ENCODE measurements at regions not wholly inside any gene's neighbourhood (a gene's known extent, or its start where the extent isn't known, plus 50 kb on each side); places are given as distances from the start of the nearest gene placed in this dataset.

DNA sequence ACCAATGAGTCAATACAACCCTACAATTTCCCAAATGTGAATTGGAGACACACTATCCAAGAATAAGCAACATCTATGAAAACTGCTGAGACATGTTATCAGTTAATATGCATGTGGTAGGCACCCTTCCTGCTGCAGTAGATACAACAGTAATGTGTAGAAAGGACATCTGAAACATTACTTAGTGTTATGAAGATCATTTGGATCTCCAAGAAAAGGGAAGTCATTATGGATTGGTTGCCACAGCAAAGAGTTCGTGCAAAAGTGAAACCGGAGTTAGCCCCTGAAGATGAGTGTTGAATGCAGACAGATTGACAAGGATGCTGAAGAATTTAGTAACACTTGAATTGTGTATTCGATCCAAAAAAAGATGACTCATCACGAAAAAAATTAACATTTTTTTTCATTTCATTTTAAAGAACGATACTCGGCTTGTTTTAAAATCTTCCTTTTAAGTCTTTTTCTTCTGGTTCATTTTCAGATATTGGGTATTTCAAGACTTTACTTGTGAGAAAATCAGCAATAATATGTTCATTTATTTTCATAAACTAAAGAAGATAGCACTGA, 322.4 kb upstream of the KLF6 start:
- no peaks in the 10 kb centered on the region for H3K4me1 ChIP-seq
- DNase-seq = no peak
- H3K27me3 ChIP-seq = no peaks in the 10 kb centered on the region
- H3K4me3 ChIP-seq (ENCODE audit: low read depth, low read length) = no peak overlapping the region
- H3K36me3 ChIP-seq = no peaks in the 10 kb centered on the region
- TF ChIP-seq, protein P1, sequence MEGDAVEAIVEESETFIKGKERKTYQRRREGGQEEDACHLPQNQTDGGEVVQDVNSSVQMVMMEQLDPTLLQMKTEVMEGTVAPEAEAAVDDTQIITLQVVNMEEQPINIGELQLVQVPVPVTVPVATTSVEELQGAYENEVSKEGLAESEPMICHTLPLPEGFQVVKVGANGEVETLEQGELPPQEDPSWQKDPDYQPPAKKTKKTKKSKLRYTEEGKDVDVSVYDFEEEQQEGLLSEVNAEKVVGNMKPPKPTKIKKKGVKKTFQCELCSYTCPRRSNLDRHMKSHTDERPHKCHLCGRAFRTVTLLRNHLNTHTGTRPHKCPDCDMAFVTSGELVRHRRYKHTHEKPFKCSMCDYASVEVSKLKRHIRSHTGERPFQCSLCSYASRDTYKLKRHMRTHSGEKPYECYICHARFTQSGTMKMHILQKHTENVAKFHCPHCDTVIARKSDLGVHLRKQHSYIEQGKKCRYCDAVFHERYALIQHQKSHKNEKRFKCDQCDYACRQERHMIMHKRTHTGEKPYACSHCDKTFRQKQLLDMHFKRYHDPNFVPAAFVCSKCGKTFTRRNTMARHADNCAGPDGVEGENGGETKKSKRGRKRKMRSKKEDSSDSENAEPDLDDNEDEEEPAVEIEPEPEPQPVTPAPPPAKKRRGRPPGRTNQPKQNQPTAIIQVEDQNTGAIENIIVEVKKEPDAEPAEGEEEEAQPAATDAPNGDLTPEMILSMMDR (IDR thresholded peaks at IDR 0.05; ENCODE audit: low read depth, low read length) = no peak
- no peaks in the 10 kb centered on the region for H3K9me3 ChIP-seq

DNA sequence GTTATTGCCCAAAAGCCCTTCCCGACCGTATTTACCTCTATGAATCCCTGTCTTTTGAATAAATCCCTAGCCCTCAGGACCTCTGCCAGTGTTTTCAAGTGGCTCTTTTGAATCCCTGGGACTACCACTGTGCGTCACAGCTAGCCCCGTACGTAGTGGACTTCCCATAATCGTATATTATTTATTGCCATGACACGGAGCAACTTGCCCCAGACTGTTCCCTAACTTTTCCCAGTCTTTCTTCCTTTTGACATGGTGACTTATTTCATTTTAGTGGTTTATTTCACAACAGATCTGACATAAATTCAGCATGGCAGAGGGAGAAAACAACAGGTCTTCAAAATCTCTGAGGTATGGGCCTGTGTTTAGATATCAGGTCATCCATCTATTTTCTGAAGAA, 318.6 kb upstream of the KLF6 start:
- no peaks in the 10 kb centered on the region for H3K4me1 ChIP-seq
- H3K4me3 ChIP-seq (ENCODE audit: low read depth, low read length) = no peak overlapping the region
- TF ChIP-seq, protein P1 (IDR thresholded peaks at IDR 0.05; ENCODE audit: low read depth, low read length) = no peak
- no peaks in the 10 kb centered on the region for H3K9me3 ChIP-seq
- H3K36me3 ChIP-seq = no peaks in the 10 kb centered on the region
- no peak for DNase-seq
- H3K27me3 ChIP-seq = no peaks in the 10 kb centered on the region

DNA sequence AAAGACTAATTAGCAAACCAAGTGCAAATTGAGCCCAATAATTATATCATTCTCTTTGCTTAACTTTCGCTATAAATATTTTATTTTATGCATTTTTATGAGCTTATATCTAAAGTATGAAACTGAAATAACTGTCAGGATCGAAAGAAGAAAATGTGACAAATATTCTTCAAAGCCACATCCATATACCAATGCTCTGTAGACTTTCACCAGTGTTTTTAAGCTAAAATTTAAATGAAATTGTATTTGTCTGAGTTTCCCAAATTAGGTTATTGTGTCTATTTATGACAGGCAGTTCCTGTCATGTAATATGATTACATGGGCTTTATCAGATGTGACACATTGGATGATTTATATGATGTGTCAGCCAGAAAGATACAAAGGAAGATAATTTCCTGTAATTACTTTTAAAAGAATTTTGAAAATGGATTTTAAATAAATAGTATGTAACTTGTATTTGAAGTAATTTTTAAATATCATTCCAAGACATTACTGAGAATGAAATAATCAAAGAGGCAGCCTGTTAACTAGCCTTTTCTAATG, 317.9 kb upstream of the KLF6 start:
- no peak for DNase-seq
- TF ChIP-seq, protein P1 (IDR thresholded peaks at IDR 0.05; ENCODE audit: low read depth, low read length) = no peak
- H3K4me3 ChIP-seq (ENCODE audit: low read depth, low read length) = no peak overlapping the region
- H3K36me3 ChIP-seq = no peaks in the 10 kb centered on the region
- H3K9me3 ChIP-seq = no peaks in the 10 kb centered on the region
- H3K27me3 ChIP-seq = peaks cover 4% of the 10 kb centered on the region; the same call in 1 of the 2 replicates
- no peaks in the 10 kb centered on the region for H3K4me1 ChIP-seq

DNA sequence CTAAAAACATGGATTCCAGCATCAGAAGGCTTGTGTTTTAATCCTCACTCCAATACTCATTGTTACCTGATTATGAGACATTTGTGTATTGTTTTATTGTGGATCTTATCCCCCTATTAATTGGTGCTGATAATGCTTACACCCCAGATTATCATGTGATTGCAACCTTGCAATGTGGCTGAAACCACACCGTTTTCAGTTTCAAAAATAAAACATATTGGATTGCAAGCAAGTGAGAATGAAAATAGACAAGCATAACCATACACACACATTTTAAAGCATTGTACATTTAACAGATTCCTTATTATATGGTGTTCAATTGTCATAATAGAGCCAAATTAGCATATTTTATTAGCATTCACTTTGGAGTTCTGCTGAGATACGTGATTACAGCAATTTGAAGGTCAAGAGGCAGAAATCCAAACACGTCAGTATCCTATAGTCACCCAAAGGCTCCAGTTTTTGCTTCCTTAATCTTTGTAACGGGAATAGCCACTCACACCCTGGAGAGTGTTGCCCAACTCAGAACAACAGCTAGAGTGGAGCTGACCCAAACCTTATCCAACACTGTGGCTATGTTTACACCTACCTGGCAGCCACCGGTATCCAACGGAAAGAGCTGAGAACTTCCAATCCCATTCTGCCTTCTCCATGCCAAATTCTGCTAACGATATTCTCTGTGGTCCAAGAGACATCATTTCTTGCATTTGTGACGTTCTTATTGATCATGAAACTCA, 317.1 kb upstream of the KLF6 start:
- no peak overlapping the region for H3K4me3 ChIP-seq (ENCODE audit: low read depth, low read length)
- TF ChIP-seq, protein P1 (IDR thresholded peaks at IDR 0.05; ENCODE audit: low read depth, low read length) = no peak
- H3K9me3 ChIP-seq = no peaks in the 10 kb centered on the region
- H3K36me3 ChIP-seq = no peaks in the 10 kb centered on the region
- H3K4me1 ChIP-seq = no peaks in the 10 kb centered on the region
- peaks cover 4% of the 10 kb centered on the region; the same call in 1 of the 2 replicates for H3K27me3 ChIP-seq
- DNase-seq = no peak

DNA sequence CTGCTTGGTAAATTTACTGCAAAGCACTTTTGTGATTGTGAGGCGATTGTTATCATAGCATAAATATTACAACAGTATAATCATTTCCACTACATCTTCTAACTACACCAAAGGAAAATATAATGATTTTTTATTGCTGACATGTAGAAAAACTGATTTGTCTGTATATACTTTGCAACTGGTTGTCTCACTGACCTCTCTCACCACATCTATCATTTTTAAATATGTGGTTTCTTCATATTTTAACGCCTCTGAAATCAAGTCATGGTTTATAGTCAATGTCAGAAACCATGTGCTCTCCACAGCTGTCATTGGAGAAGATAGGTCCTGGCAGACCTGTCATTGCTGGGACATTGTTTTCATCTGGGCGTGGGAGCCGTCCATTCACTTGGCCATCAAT, 315.4 kb upstream of the KLF6 start:
- Histone ChIP-seq H3K9me3 (no peaks in the 10 kb centered on the region), H3K27me3 (peaks cover 8% of the 10 kb centered on the region; the same call in 1 of the 2 replicates), H3K36me3 (no peaks in the 10 kb centered on the region), H3K4me1 (no peaks in the 10 kb centered on the region), H3K4me3 (ENCODE audit: low read depth, low read length) (no peak overlapping the region)
- DNase-seq = no peak
- TF ChIP-seq, protein P1 (IDR thresholded peaks at IDR 0.05; ENCODE audit: low read depth, low read length) = no peak

DNA sequence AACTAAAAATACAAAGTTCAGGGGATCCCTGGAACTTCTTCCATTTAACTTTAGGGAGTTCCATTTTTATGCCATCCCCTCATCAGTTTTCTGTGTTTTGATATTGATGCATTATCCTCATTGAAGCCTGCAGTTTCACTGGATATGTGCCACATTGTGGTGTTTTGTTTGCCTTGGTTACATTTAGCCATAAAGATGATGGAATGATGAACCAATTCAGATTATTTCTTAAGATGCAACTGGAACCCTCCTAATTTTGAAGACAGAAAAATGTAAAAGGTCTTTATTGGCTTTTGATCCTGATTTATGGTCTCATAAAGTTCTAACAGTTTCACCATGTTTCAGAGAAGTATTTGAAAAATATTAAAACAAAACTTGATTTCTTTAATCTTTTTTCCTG, 314.2 kb upstream of the KLF6 start:
- Histone ChIP-seq H3K36me3 (no peaks in the 10 kb centered on the region), H3K27me3 (peaks cover 8% of the 10 kb centered on the region; the same call in 1 of the 2 replicates), H3K4me1 (no peaks in the 10 kb centered on the region), H3K4me3 (ENCODE audit: low read depth, low read length) (no peak overlapping the region), H3K9me3 (no peaks in the 10 kb centered on the region)
- TF ChIP-seq, protein P1 (IDR thresholded peaks at IDR 0.05; ENCODE audit: low read depth, low read length) = no peak
- no peak for DNase-seq
